ENCODE measurements at regions not wholly inside any gene's neighbourhood (a gene's known extent, or its start where the extent isn't known, plus 50 kb on each side); places are given as distances from the start of the nearest gene placed in this dataset.
"Not testable (repeated sequence)": the region's sequence is repeated elsewhere in the genome, so short reads cannot be mapped to it uniquely, and the experiment has no call there.

DNA sequence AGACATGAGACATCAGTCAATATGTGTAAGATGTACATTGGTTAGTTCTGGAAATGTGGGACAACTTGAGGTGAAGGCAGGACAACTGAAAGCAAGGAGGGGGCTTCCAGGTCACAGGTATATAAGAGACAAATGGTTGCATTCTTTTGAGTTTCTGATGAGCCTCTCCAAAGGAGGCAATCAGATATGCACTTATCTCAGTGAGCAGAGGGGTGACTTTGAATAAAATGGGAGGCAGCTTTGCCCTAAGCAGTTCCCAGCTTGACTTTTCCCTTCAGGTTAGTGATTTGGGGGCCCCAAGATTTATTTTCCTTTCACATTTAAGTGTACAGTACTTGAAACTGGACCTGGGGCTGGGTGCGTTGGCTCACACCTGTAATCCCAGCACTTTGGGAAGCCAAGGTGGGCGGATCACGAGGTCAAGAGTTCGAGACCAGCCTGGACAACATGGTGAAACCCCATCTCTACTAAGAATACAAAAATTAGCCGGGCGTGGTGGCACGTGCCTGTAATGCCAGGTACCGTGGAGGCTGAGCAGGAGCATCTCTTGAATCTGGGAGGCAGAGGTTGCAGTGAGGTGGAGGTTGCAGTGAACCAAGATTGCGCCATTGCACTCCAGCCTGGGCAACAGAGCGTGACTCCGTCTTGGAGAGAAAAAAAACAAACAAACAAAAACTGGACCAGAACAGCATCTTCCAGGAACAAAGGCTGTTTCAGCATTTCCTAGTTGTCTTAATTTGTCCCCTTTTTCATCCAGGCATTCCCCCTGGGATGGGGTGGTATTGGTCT, 130.9 kb upstream of the ZNF746 start:
- DNase-seq, result not testable (repeated sequence)

DNA sequence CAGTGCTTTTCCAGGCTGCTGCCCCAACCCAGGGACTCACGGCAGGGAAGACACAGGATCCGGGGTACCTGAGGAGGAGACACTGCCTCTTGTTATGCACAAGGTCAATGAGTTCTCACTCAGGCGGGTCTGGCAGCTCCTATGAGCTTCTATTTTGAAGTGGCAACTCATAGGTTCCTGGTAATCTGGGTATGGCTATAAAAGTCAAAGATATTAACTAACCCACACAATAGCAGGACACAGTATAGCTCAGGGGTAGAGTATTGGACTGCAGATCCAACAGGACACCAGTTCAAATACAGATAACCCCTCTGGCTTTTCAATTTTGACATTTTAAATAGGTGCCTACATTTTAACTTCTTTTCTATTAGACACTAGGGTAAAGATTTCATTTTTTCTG, 130.3 kb upstream of the ZNF746 start:
- no peak for DNase-seq

GRCh38 chr7:149626972-149627371, 129.4 kb upstream of the ZNF746 start:
- no peak for DNase-seq

DNA sequence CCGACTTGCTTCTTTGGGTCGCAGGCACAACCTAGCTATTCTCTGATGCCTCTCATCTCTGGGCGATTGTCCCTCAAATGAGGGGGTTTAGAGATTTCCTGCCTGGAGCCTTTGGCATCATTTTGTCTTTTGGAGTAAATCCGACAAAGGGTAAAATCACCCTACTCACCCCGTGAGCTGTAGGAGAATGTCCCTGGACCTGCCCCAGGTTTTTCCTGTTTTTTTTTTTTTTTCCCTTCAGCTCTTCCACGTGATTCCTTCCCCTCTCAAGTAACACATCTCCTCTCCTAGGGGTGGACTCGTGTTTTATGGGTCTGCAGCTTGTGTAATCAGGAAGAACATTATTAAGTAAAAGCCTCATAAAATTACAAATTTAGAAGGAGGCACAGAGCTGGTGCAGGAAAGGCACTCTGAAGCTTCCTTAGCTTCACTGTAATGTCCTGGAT, 128.4 kb upstream of the ZNF746 start:
- DNase-seq, result no peak

DNA sequence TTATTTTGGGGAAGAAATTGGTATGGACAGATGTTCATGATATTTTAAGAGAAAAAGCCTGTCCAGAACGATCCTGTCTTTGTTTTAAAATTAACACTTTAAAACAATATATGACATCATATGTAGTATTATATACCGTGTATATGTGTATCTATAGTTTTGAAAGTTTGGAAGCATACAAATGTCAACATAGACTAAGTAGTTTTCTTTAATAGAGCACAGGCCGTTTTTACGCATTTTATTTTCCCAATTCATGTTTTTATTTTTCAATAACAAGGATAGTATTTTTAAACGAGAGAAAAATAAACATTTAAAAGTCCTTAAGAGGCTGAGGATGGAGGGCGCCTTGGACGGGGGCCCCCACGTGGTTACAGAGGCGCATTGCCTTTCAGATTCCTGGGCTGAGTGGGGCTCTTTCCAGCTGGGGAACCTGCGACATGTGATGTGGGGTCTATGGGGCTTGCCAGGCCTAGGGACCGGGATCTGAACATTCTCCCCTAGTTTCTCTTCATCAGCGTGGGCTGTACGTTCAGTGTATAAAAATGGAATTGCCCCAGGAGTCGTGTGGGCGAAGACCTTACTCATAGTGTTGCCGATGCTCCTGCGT, 127.8 kb upstream of the ZNF746 start:
- no peak for DNase-seq

- DNase-seq, result peak; percentile 93
Observed at GRCh38 chr7:149624419-149625339, 127.1 kb upstream of the ZNF746 start.

GRCh38 chr7:149624006-149624405, 126.4 kb upstream of the ZNF746 start:
- DNase-seq, result no peak

DNA sequence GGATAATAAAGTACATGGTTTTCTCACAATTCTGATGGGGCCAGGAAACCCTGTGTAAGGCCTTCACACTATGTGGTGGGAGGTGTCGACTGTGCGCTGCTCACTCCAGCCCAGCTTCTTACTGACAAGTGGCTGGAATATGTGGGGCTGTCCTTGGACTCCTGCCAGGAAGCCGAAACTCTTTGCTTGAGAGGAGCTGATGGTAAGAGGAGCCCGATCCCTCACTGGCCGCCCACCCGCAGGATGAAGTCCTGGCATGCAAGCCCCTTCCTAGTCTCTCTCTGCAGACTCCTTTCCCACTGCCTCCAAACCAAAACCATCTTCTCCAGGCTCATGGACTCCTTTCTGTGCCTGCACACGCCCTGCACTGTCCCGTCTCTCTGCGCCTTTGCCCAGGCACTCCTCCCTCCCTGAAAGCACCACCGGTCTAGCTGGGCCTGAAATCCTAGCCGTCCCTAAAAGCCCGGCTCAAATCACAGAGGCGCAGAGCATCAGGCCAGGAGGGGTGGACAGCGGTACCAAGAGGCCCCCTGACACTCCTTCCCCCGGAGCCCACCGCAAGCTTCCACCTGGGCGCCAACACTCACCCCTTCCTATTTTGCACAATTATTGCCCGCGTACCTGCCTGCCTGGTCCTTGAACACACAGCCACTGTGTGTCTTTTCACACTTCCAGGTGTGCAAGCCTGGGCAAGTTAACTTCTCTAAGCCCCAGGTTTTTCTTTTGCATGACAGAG, 125.8 kb upstream of the ZNF746 start:
- DNase-seq, result not testable (repeated sequence)

GRCh38 chr7:149622444-149623210, 125.0 kb upstream of the ZNF746 start:
- DNase-seq, result no peak

DNA sequence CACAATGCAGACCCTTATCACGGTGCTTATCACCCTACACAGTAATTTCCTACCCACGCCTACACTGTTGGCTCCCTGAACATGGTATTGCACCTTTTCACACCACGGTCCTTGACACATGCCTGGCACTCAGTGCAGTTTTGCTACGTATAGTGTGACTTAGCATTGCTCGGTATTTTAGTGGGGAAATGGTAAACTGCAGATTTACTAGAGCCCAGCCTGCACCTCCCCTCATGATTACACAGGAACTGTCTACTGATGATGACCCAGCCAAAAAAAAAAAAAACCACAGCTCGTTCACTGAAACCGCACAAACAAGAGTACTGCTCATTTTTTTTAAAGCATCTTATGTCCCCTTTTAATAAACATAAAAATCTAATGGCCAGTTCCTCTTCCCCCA, 124.2 kb upstream of the ZNF746 start:
- no peak for DNase-seq

GRCh38 chr7:149620961-149621360, 123.4 kb upstream of the ZNF746 start:
- no peak for DNase-seq

DNA sequence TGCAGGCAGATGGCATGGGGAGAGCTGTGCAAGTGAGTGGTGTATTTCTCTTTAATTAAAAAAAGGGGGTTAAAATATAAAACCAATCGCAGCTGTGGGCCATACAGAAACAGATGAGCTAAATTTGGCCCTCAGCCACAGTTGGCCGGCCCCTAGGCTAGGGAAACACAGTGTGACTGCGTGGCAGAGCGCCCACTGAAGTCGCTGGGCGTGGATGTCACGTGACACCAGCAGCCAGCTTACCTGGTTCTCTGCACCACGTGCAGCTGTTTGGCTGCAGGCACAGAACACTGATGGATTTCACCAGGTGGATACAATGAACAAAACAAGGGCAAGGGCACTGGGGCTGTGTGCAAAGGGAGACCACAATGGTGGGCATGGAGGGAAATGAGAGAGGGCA, 119.3 kb upstream of the ZNF746 start:
- no peak for DNase-seq

GRCh38 chr7:149615690-149616270, 118.2 kb upstream of the ZNF746 start:
- no peak for DNase-seq

DNA sequence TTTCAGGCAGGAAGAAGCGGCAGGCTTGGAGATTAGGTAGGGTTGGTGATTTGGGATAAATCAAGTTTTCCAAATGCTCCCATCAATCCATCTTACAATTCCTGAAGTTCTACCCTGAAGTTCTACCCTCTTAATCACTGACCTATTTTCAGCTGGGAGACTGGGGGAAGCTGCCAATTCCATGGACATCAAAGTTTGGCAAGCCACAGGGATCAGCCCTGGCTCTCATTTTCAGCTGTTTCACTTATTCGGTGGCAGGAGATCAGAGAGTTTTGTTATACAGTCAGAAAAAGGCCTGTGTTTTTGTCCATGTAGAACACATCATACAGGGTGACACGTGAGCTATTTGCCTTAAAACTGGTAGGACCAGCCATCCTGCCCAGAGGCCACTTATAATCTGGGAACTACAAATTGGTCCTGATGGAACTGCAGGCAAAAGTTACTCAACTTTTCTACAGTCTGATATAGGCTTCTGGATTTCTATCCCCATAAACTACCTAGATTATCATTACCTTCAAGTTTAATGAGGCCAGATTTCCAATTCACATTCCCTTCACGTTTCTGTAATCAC, 112.9 kb upstream of the ZNF746 start:
- DNase-seq, result no peak

- DNase-seq, result no peak
Observed at GRCh38 chr7:149608168-149608567, 110.6 kb upstream of the ZNF746 start.

- no peak for DNase-seq
Observed at GRCh38 chr7:149607683-149608082, 110.1 kb upstream of the ZNF746 start.

GRCh38 chr7:149606826-149607225, 109.2 kb upstream of the ZNF746 start:
- DNase-seq, result no peak

- DNase-seq, result no peak
Observed at GRCh38 chr7:149605696-149606095, 108.1 kb upstream of the ZNF746 start.

DNA sequence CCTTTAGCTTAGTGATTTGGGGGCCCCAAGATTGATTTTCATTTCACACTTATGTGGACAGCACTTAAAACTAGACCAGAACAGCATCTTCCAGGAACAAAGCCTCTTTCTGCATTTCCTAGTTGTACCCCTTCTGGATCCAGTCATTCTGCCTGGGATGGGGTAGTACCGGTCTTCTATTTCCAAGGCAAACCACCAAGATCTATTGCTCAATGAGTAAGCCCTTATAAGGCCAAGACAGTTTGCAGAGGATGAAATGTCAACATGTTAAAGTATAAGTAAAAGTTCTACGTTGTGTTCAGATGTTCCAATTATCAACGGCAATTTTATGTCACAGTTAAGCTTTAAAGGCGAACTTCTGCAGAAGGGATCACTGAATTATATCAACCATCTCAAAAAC, 106.9 kb upstream of the ZNF746 start:
- no peak for DNase-seq

DNA sequence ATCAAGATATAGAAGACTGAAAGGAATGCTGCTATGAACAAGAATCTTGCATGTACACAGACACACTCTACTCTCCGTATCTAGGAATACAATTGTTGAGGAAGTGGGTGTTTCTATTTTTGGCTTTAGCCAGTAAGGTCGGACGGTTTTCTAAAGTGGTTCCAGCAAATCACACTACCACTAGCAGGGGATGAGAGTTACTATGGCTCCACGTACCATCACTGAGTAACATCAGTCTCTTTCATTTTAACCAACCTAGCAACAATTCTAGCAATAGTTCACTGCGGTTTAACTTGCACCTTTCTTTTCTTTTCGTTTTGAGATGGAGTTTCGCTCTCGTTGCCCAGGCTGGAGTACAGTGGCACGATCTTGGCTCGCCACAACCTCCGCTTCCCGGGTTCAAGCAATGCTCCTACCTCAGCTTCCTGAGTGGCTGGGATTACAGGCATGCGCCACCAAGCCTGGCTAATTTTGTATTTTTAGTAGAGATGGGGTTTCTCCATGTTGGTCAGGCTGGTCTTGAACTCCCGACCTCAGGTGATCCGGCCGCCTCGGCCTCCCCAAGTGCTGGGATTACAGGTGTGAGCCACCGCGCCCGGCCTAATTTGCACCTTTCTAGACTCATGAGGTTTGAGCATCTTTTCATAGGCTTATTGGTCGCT, 103.2 kb upstream of the ZNF746 start:
- DNase-seq, result not testable (repeated sequence)
